IMR-90 (cell line): ENCODE measurements at regions not wholly inside any gene's neighbourhood (a gene's known extent, or its start where the extent isn't known, plus 50 kb on each side); places are given as distances from the start of the nearest gene placed in this dataset.

Experiments
- ATAC-seq: fragments of 200-7000 bp; cut with Tn5 transposase; 2 replicates; pipeline ENCODE4 v1.9.1; 2020; ENCODE audit warnings: low read depth, mild to moderate bottlenecking, moderate library complexity
- BruUV-seq: library from RNA; stranded (reverse); fragments of 400-500 nt; replicated peaks from 2 replicates; lab custom pipeline; 2021; lab: Mats Ljungman, UMichigan
- CTCF ChIA-PET: fragments of 300-600 bp; formaldehyde crosslinking; extraction: SDS; loops from one replicate; lab custom pipeline; 2021; ENCODE audit warnings: antibody characterized with exemption; lab: Yijun Ruan, JAX
- POLR2A ChIA-PET: fragments of 300-600 bp; sonication (Branson Sonifier 250); formaldehyde crosslinking; loops from one replicate; lab custom pipeline; 2022; ENCODE audit warnings: antibody characterized with exemption; ENCODE audit not compliant: unreplicated experiment; lab: Charles Lee
- DNase-seq: peaks from one replicate; pipeline ENCODE4 v3.0.0; 2013
- H2AFZ ChIP-seq: replicated peaks from 2 replicates; pipeline ENCODE3; 2013; ENCODE audit warnings: low read length, mild to moderate bottlenecking; ENCODE audit not compliant: poor library complexity
- H2AK5ac ChIP-seq: 2 replicates; pipeline ENCODE4 v1.6.1; 2013; ENCODE audit warnings: low read depth, low read length, inconsistent platforms
- H2AK9ac ChIP-seq: replicated peaks from 2 replicates; pipeline ENCODE3; 2013; ENCODE audit warnings: mild to moderate bottlenecking, low read depth, low read length, moderate library complexity; ENCODE audit not compliant: poor library complexity
- H2BK120ac ChIP-seq: 2 replicates; pipeline ENCODE4 v1.6.1; 2013; ENCODE audit warnings: low read depth, low read length, inconsistent platforms
- H2BK15ac ChIP-seq: 3 replicates; pipeline ENCODE4 v1.6.1; 2013; ENCODE audit warnings: low read depth, low read length, inconsistent platforms
- H2BK20ac ChIP-seq: 2 replicates; pipeline ENCODE4 v1.6.1; 2013; ENCODE audit warnings: low read depth, mild to moderate bottlenecking, inconsistent platforms, low read length, moderate library complexity
- H2BK5ac ChIP-seq: 2 replicates; pipeline ENCODE4 v1.6.1; 2013; ENCODE audit warnings: mild to moderate bottlenecking, low read depth, low read length, inconsistent platforms; ENCODE audit not compliant: poor library complexity, severe bottlenecking
- H3K14ac ChIP-seq: replicated peaks from 2 replicates; pipeline ENCODE4 v1.6.1; 2013; ENCODE audit warnings: low read depth, low read length, inconsistent platforms
- H3K18ac ChIP-seq: 2 replicates; pipeline ENCODE4 v1.6.1; 2013; ENCODE audit warnings: low read depth, low read length, control low read depth
- H3K23ac ChIP-seq: 2 replicates; pipeline ENCODE4 v1.6.1; 2013; ENCODE audit warnings: low read depth, low read length, inconsistent platforms
- H3K27ac ChIP-seq: 2 replicates; pipeline ENCODE4 v1.5.1; 2013; ENCODE audit warnings: mild to moderate bottlenecking, control low read depth, low read length; ENCODE audit not compliant: insufficient read depth
- H3K27me3 ChIP-seq: 2 replicates; pipeline ENCODE4 v1.6.1; 2013; ENCODE audit warnings: low read length; ENCODE audit not compliant: control insufficient read depth, insufficient read depth
- H3K36me3 ChIP-seq: 2 replicates; pipeline ENCODE4 v1.6.1; 2013; ENCODE audit warnings: low read length, mixed read lengths; ENCODE audit not compliant: control insufficient read depth, insufficient read depth
- H3K4ac ChIP-seq: 2 replicates; pipeline ENCODE4 v1.6.1; 2013; ENCODE audit warnings: low read depth, low read length, inconsistent platforms
- H3K4me1 ChIP-seq: 2 replicates; pipeline ENCODE4 v1.6.1; 2013; ENCODE audit warnings: low read length, mixed read lengths; ENCODE audit not compliant: control insufficient read depth, insufficient read depth
- H3K4me2 ChIP-seq: 2 replicates; pipeline ENCODE4 v1.6.1; 2013; ENCODE audit warnings: low read depth, mild to moderate bottlenecking, control low read depth, low read length, moderate library complexity
- H3K4me3 ChIP-seq: 2 replicates; pipeline ENCODE4 v1.5.1; 2013; ENCODE audit warnings: low read depth, mild to moderate bottlenecking, control low read depth, low read length, moderate library complexity; ENCODE audit not compliant: insufficient read depth
- H3K56ac ChIP-seq: 2 replicates; pipeline ENCODE4 v1.6.1; 2013; ENCODE audit warnings: low read length, inconsistent platforms; ENCODE audit not compliant: insufficient read depth; ENCODE audit errors: extremely low read depth
- H3K79me1 ChIP-seq, 2 experiments: 2 replicates each; pipeline ENCODE4 v1.6.1; 2013; ENCODE audit warnings: low read length in 2 of 2, inconsistent platforms in 1 of 2, low read depth in 1 of 2
- H3K9ac ChIP-seq: 2 replicates; pipeline ENCODE4 v1.6.1; 2013; ENCODE audit warnings: low read depth, low read length, control low read depth
- H3K9me1 ChIP-seq: 2 replicates; pipeline ENCODE4 v1.6.1; 2013; ENCODE audit warnings: low read length, inconsistent platforms; ENCODE audit not compliant: insufficient read depth
- H3K9me3 ChIP-seq: 2 replicates; pipeline ENCODE4 v1.6.1; 2013; ENCODE audit warnings: low read length; ENCODE audit not compliant: control insufficient read depth, insufficient read depth
- H4K20me1 ChIP-seq: 2 replicates; pipeline ENCODE4 v1.6.1; 2013; ENCODE audit warnings: low read length, inconsistent platforms; ENCODE audit not compliant: insufficient read depth
- H4K5ac ChIP-seq: 2 replicates; pipeline ENCODE4 v1.6.1; 2013; ENCODE audit warnings: mild to moderate bottlenecking, low read depth, low read length, control low read depth
- H4K8ac ChIP-seq, 2 experiments: 2 replicates each; pipeline ENCODE4 v1.6.1; 2013; ENCODE audit warnings: low read depth in 2 of 2, low read length in 2 of 2, control low read depth in 1 of 2, inconsistent platforms in 1 of 2
- H4K91ac ChIP-seq: 2 replicates; pipeline ENCODE4 v1.6.1; 2013; ENCODE audit warnings: low read depth, low read length, inconsistent platforms; ENCODE audit not compliant: insufficient read depth
- BHLHE40 ChIP-seq: fragments of 150-350 bp; IDR thresholded peaks from 2 replicates; pipeline ENCODE4 v1.6.1; 2016; ENCODE audit warnings: mild to moderate bottlenecking, low read depth, low read length
- CEBPB ChIP-seq: IDR thresholded peaks from 2 replicates; pipeline ENCODE4 v1.6.1; 2012; ENCODE audit warnings: low read depth, low read length, improper control_type of control experiment
- CHD1 ChIP-seq: IDR thresholded peaks from 2 replicates; pipeline ENCODE4 v1.6.1; 2012; ENCODE audit warnings: low read depth, low read length, improper control_type of control experiment
- CTCF ChIP-seq: conservative IDR thresholded peaks from 2 replicates; pipeline ENCODE4 v1.5.1; 2012; ENCODE audit warnings: mild to moderate bottlenecking, low read depth, low read length, improper control_type of control experiment
- ELK1 ChIP-seq: fragments of 150-350 bp; IDR thresholded peaks from 2 replicates; pipeline ENCODE4 v1.6.1; 2016; ENCODE audit warnings: low read depth, mild to moderate bottlenecking, low read length, moderate library complexity, borderline replicate concordance
- FOS ChIP-seq: fragments of 150-350 bp; IDR thresholded peaks from 2 replicates; pipeline ENCODE4 v1.6.1; 2016; ENCODE audit warnings: low read depth, low read length
- MAFK ChIP-seq: IDR thresholded peaks from 2 replicates; pipeline ENCODE4 v1.6.1; 2012; ENCODE audit warnings: low read depth, low read length, improper control_type of control experiment
- MAZ ChIP-seq: IDR thresholded peaks from 2 replicates; pipeline ENCODE4 v1.6.1; 2012; ENCODE audit warnings: low read depth, mild to moderate bottlenecking, low read length, improper control_type of control experiment, moderate library complexity, borderline replicate concordance
- MXI1 ChIP-seq: IDR thresholded peaks from 2 replicates; pipeline ENCODE4 v1.6.1; 2012; ENCODE audit warnings: low read depth, mild to moderate bottlenecking, low read length, moderate library complexity, borderline replicate concordance
- NFE2L2 ChIP-seq: fragments of 150-350 bp; IDR thresholded peaks from 2 replicates; pipeline ENCODE4 v1.6.1; 2016; ENCODE audit warnings: low read depth, mild to moderate bottlenecking, low read length
- POLR2A ChIP-seq: IDR thresholded peaks from 2 replicates; pipeline ENCODE4 v1.6.1; 2012; ENCODE audit warnings: mild to moderate bottlenecking, low read depth, low read length
- RAD21 ChIP-seq: IDR thresholded peaks from 2 replicates; pipeline ENCODE4 v1.6.1; 2012; ENCODE audit warnings: low read length, improper control_type of control experiment
- RCOR1 ChIP-seq: IDR thresholded peaks from 2 replicates; pipeline ENCODE4 v1.6.1; 2012; ENCODE audit warnings: mild to moderate bottlenecking, low read length, improper control_type of control experiment; ENCODE audit not compliant: insufficient replicate concordance
- RFX5 ChIP-seq: IDR thresholded peaks from 2 replicates; pipeline ENCODE4 v1.8.0; 2012; ENCODE audit warnings: low read depth, mild to moderate bottlenecking, low read length, moderate library complexity
- SMC3 ChIP-seq: fragments of 150-350 bp; IDR thresholded peaks from 2 replicates; pipeline ENCODE4 v1.6.1; 2016; ENCODE audit warnings: low read depth, mild to moderate bottlenecking, antibody characterized with exemption, low read length, moderate library complexity
- USF2 ChIP-seq: fragments of 150-350 bp; IDR thresholded peaks from 2 replicates; pipeline ENCODE4 v1.6.1; 2017; ENCODE audit warnings: mild to moderate bottlenecking, antibody characterized with exemption, low read length, low read depth
- WGBS, 2 experiments: methylation state at CpG; one replicate each; pipeline versions ENCODE4 v1.1.5 to v1.1.7; 2013; ENCODE audit warnings: missing lambda C conversion rate in 2 of 2; ENCODE audit not compliant: insufficient read length in 1 of 2; ENCODE audit errors: extremely low coverage in 2 of 2; 5-methylcytosine and 5-hydroxymethylcytosine counted together
- dilution Hi-C: fragments of 300-500 bp; cut with HindIII; formaldehyde crosslinking; loops from one replicate; pipeline ENCODE4 v1.14.3; 2018; ENCODE audit warnings: low sequenced_read_pairs; ENCODE audit not compliant: unreplicated experiment
- in situ Hi-C: fragments of 300-500 bp; cut with MboI; formaldehyde crosslinking; loops from 3 replicates; pipeline ENCODE4 v1.14.3; 2019; ENCODE audit warnings: low sequenced_read_pairs, inconsistent platforms, mixed read lengths
- intact Hi-C: fragments of 100-400 bp; cut with micrococcal nuclease; formaldehyde crosslinking; loops from 2 replicates; pipeline ENCODE4 v1.10.0; 2022

- no TSS peak for BruUV-seq
- POLR2A ChIA-PET: interaction anchor here (0.6 kb wide), 1 partner anchor 13 kb away, joined by 3 read pairs; no protein-coding TSS in a partner anchor
- WGBS, 2 experiments: no CpG with 5 or more reads among the region's 5 CpGs
Observed at GRCh38 chr5:146945617-146946084, 67.1 kb upstream of the PPP2R2B start.

More at GRCh38 chr5:146945617-146946084, 67.1 kb upstream of the PPP2R2B start:
- DNase-seq (no peak), ATAC-seq (no peak)
- H4K91ac ChIP-seq: no peak overlapping the region
- no peak overlapping the region for H2AFZ ChIP-seq
- no peak overlapping the region for H3K23ac ChIP-seq
- CTCF ChIA-PET: no interaction called here
- H3K9ac ChIP-seq: no peak overlapping the region
- no peaks in the 10 kb centered on the region for H3K9me3 ChIP-seq
- H3K79me1 ChIP-seq: no peaks in the 10 kb centered on the region
- in situ Hi-C loops (no loop called here), intact Hi-C loops (no loop called here), dilution Hi-C loops (no loop called here)
- no peak overlapping the region for H2BK15ac ChIP-seq
- no peak overlapping the region for H3K27ac ChIP-seq
- H4K5ac ChIP-seq: no peak overlapping the region
- H2BK120ac ChIP-seq: no peak overlapping the region
- no peaks in the 10 kb centered on the region for H3K9me1 ChIP-seq
- H3K14ac ChIP-seq: no peak overlapping the region
- H3K36me3 ChIP-seq: no peaks in the 10 kb centered on the region
- no peak overlapping the region for H2AK9ac ChIP-seq
- H2BK5ac ChIP-seq: no peak overlapping the region
- H3K27me3 ChIP-seq: no peaks in the 10 kb centered on the region
- no peak overlapping the region for H3K4me3 ChIP-seq
- H3K18ac ChIP-seq: no peak overlapping the region
- no peaks in the 10 kb centered on the region for H3K4me1 ChIP-seq
- no peak overlapping the region for H2BK20ac ChIP-seq
- TF ChIP-seq NFE2L2: no peak
- TF ChIP-seq ELK1: no peak
- no peak for TF ChIP-seq RFX5
- TF ChIP-seq SMC3: no peak
- TF ChIP-seq CTCF: no peak
- TF ChIP-seq RAD21: no peak
- no peak for TF ChIP-seq MAZ
- no peak for TF ChIP-seq MXI1
- TF ChIP-seq CHD1: no peak
- no peak for TF ChIP-seq MAFK
- TF ChIP-seq FOS: no peak
- no peak for TF ChIP-seq POLR2A
- no peak for TF ChIP-seq CEBPB
- no peak for TF ChIP-seq USF2
- TF ChIP-seq RCOR1: no peak
- TF ChIP-seq BHLHE40: no peak
- no peak overlapping the region for H2AK5ac ChIP-seq
- H4K8ac ChIP-seq: no peak overlapping the region
- H3K4me2 ChIP-seq: no peak overlapping the region
- no peak overlapping the region for H3K56ac ChIP-seq
- H3K4ac ChIP-seq: no peak overlapping the region
- H4K20me1 ChIP-seq: no peaks in the 10 kb centered on the region
